Panc1 (cell line): ENCODE measurements at regions not wholly inside any gene's neighbourhood (a gene's known extent, or its start where the extent isn't known, plus 50 kb on each side); places are given as distances from the start of the nearest gene placed in this dataset.

Source experiments
- SIN3A ChIP-seq: IDR thresholded peaks from 2 replicates; pipeline ENCODE4 v1.6.1; 2012; ENCODE audit warnings: low read depth, mild to moderate bottlenecking, low read length, moderate library complexity, borderline replicate concordance; ENCODE audit not compliant: insufficient read depth
- TF ChIP-seq, protein P1 (sequence below): fragments of 450-650 bp; IDR thresholded peaks from 2 replicates; pipeline ENCODE4 v1.5.1; 2017; ENCODE audit warnings: mild to moderate bottlenecking

DNA sequence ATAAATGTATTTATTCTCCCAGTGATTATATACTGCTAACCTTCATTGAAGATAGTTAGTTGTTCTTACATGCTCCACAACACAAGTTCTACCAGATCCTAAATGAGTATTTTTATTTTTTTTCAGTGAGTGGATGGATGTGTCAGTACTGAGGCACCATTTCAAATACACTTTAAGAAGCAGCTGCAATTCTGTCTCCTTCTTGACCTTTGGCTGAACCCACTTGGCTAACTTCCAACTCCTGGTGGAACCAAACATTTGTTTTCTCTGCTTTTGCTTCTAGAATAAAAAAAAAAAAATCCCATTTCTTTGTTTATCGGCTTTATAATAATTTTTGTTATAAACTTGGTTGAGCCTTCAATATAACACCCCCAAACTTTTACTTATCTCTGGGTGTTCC is 458.3 kb upstream of the MAP3K7 start:
- no peak for TF ChIP-seq SIN3A
- TF ChIP-seq, protein P1, sequence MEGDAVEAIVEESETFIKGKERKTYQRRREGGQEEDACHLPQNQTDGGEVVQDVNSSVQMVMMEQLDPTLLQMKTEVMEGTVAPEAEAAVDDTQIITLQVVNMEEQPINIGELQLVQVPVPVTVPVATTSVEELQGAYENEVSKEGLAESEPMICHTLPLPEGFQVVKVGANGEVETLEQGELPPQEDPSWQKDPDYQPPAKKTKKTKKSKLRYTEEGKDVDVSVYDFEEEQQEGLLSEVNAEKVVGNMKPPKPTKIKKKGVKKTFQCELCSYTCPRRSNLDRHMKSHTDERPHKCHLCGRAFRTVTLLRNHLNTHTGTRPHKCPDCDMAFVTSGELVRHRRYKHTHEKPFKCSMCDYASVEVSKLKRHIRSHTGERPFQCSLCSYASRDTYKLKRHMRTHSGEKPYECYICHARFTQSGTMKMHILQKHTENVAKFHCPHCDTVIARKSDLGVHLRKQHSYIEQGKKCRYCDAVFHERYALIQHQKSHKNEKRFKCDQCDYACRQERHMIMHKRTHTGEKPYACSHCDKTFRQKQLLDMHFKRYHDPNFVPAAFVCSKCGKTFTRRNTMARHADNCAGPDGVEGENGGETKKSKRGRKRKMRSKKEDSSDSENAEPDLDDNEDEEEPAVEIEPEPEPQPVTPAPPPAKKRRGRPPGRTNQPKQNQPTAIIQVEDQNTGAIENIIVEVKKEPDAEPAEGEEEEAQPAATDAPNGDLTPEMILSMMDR: no peak
